HG03342 (cell line): ENCODE measurements at regions not wholly inside any gene's neighbourhood (a gene's known extent, or its start where the extent isn't known, plus 50 kb on each side); places are given as distances from the start of the nearest gene placed in this dataset.
A peak's percentile ranks its signal among the peaks of the same experiment; 100 is the strongest.

ENCODE experiments used
- ATAC-seq: cut with Tn5 transposase; IDR thresholded peaks from one replicate; pipeline ENCODE4 v1.9.1; 2021; ENCODE audit warnings: mild to moderate bottlenecking, moderate library complexity; ENCODE audit not compliant: unreplicated experiment

GRCh38 chr12:76611533-76611932 lies 52.0 kb upstream of the OSBPL8 start:
- ATAC-seq = no peak

- ATAC-seq = no peak
Observed at GRCh38 chr12:76614364-76614763, 54.8 kb upstream of the OSBPL8 start.

- ATAC-seq = no peak
Observed at GRCh38 chr12:76618031-76618430, 58.5 kb upstream of the OSBPL8 start.

- ATAC-seq = peak; percentile 81
Observed at GRCh38 chr12:76621582-76622024, 62.0 kb upstream of the OSBPL8 start.

- no peak for ATAC-seq
Observed at GRCh38 chr12:76622351-76622750, 62.8 kb upstream of the OSBPL8 start.

- ATAC-seq = no peak
Observed at GRCh38 chr12:76622915-76623314, 63.3 kb upstream of the OSBPL8 start.

- ATAC-seq = no peak
Observed at GRCh38 chr12:76623931-76624330, 64.4 kb upstream of the OSBPL8 start.

GRCh38 chr12:76627346-76628135 lies 68.0 kb upstream of the OSBPL8 start:
- ATAC-seq = no peak

- no peak for ATAC-seq
Observed at GRCh38 chr12:76628745-76629144, 69.2 kb upstream of the OSBPL8 start.

GRCh38 chr12:76631741-76632140 lies 72.2 kb upstream of the OSBPL8 start:
- ATAC-seq = no peak

GRCh38 chr12:76633415-76633814 lies 73.8 kb upstream of the OSBPL8 start:
- no peak for ATAC-seq

- ATAC-seq = no peak
Observed at GRCh38 chr12:76634133-76634532, 74.6 kb upstream of the OSBPL8 start.

GRCh38 chr12:76636121-76636692 lies 76.6 kb upstream of the OSBPL8 start:
- ATAC-seq = no peak

GRCh38 chr12:76637807-76638206 lies 78.2 kb upstream of the OSBPL8 start:
- ATAC-seq = no peak

GRCh38 chr12:76639646-76640045 lies 80.1 kb upstream of the OSBPL8 start:
- ATAC-seq = no peak

GRCh38 chr12:76641073-76641472 lies 81.5 kb upstream of the OSBPL8 start:
- no peak for ATAC-seq

- no peak for ATAC-seq
Observed at GRCh38 chr12:76641961-76642360, 82.4 kb upstream of the OSBPL8 start.

- no peak for ATAC-seq
Observed at GRCh38 chr12:76643438-76643837, 83.9 kb upstream of the OSBPL8 start.

- no peak for ATAC-seq
Observed at GRCh38 chr12:76644950-76645349, 85.4 kb upstream of the OSBPL8 start.

GRCh38 chr12:76645934-76646333 lies 86.4 kb upstream of the OSBPL8 start:
- ATAC-seq = no peak

GRCh38 chr12:76646366-76646765 lies 86.8 kb upstream of the OSBPL8 start:
- no peak for ATAC-seq

GRCh38 chr12:76649099-76649498 lies 89.5 kb upstream of the OSBPL8 start:
- no peak for ATAC-seq

- no peak for ATAC-seq
Observed at GRCh38 chr12:76652402-76652801, 92.8 kb upstream of the OSBPL8 start.
